ENCODE measurements at regions not wholly inside any gene's neighbourhood (a gene's known extent, or its start where the extent isn't known, plus 50 kb on each side); places are given as distances from the start of the nearest gene placed in this dataset.

DNA sequence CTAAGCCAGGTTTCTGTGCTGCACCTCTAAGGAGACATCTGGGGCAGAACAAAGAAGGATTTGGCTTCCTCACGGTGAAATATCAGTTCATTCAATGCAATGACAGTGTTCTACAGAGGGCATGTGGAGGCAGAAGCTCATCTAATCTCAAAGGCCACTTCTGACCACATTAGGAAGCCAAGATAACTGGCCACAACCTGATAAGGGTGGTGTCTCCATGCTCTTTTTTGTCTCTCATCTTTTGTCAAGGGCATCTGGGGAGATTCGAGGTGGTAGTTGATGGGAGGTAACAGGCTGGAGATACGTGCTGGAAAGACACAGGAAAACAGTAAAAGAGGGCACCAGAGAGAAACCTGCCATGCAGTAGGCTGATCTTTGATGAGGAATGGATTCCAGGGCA is 303.9 kb downstream of the LRATD1 start:
- H3K27me3 ChIP-seq (ENCODE audit: control insufficient read depth, insufficient read depth, low read length): no peaks in the 10 kb centered on the region
- no peaks in the 10 kb centered on the region for H3K36me3 ChIP-seq (ENCODE audit: control insufficient read depth, insufficient read depth, low read length)
- ATAC-seq (no peak), DNase-seq (ENCODE audit: low read depth, low spot score) (no peak)
- H3K4me3 ChIP-seq (ENCODE audit: low read depth in 2 of 2, low read length in 2 of 2): no peak overlapping the region
- ChIA-PET POLR2A (no interaction called here), CTCF (no interaction called here)
- intact Hi-C loops (cut with micrococcal nuclease; ENCODE audit: unreplicated experiment): no loop called here
- H3K4me1 ChIP-seq (ENCODE audit: control insufficient read depth, insufficient read depth, low read length): no peaks in the 10 kb centered on the region
- in situ Hi-C loops (cut with HindIII; ENCODE audit: low pct_unique_long_range_greater_than_20kb, low sequenced_read_pairs): no loop called here
- TF ChIP-seq, protein P1, sequence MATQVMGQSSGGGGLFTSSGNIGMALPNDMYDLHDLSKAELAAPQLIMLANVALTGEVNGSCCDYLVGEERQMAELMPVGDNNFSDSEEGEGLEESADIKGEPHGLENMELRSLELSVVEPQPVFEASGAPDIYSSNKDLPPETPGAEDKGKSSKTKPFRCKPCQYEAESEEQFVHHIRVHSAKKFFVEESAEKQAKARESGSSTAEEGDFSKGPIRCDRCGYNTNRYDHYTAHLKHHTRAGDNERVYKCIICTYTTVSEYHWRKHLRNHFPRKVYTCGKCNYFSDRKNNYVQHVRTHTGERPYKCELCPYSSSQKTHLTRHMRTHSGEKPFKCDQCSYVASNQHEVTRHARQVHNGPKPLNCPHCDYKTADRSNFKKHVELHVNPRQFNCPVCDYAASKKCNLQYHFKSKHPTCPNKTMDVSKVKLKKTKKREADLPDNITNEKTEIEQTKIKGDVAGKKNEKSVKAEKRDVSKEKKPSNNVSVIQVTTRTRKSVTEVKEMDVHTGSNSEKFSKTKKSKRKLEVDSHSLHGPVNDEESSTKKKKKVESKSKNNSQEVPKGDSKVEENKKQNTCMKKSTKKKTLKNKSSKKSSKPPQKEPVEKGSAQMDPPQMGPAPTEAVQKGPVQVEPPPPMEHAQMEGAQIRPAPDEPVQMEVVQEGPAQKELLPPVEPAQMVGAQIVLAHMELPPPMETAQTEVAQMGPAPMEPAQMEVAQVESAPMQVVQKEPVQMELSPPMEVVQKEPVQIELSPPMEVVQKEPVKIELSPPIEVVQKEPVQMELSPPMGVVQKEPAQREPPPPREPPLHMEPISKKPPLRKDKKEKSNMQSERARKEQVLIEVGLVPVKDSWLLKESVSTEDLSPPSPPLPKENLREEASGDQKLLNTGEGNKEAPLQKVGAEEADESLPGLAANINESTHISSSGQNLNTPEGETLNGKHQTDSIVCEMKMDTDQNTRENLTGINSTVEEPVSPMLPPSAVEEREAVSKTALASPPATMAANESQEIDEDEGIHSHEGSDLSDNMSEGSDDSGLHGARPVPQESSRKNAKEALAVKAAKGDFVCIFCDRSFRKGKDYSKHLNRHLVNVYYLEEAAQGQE (IDR thresholded peaks at IDR 0.05; ENCODE audit: insufficient read depth in 1 of 2, low read depth in 2 of 2, low read length in 1 of 2): no peak
- no peak for TF ChIP-seq TCF7L2 (IDR thresholded peaks at IDR 0.05; ENCODE audit: low read depth, low read length)
- TF ChIP-seq POLR2AphosphoS5 (IDR thresholded peaks at IDR 0.05; ENCODE audit: low read depth, low read length): no peak
- TF ChIP-seq, protein P2, sequence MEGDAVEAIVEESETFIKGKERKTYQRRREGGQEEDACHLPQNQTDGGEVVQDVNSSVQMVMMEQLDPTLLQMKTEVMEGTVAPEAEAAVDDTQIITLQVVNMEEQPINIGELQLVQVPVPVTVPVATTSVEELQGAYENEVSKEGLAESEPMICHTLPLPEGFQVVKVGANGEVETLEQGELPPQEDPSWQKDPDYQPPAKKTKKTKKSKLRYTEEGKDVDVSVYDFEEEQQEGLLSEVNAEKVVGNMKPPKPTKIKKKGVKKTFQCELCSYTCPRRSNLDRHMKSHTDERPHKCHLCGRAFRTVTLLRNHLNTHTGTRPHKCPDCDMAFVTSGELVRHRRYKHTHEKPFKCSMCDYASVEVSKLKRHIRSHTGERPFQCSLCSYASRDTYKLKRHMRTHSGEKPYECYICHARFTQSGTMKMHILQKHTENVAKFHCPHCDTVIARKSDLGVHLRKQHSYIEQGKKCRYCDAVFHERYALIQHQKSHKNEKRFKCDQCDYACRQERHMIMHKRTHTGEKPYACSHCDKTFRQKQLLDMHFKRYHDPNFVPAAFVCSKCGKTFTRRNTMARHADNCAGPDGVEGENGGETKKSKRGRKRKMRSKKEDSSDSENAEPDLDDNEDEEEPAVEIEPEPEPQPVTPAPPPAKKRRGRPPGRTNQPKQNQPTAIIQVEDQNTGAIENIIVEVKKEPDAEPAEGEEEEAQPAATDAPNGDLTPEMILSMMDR (IDR thresholded peaks at IDR 0.05): no peak
- no peak for TF ChIP-seq SIN3A (IDR thresholded peaks at IDR 0.05; ENCODE audit: borderline replicate concordance, insufficient read depth, low read depth, low read length)
- no TSS peak for BruUV-seq (replicated peaks)
- no peaks in the 10 kb centered on the region for H3K9me3 ChIP-seq (ENCODE audit: control insufficient read depth, insufficient read depth, low read depth, low read length)
- H3K27ac ChIP-seq (ENCODE audit: low read length): no peak overlapping the region

DNA sequence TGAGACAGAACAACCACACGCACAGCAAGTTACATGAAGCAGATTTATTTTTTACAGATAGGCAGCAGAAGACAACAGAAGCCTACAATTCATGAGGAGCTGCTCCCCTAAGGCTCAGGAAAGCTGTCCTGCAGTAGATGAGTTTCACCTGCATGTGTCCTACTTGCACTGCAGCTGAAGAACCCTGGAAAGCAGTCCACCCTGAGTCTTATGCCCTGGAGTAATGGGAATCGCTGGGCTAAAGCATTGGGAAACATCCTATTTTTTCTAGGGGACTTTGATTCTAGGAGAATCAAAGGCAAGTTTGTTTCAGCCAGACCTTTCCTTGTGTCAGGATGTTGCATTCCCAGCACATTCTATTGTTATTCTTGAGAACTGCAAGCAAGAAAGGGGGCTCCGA is 304.8 kb downstream of the LRATD1 start:
- ATAC-seq (no peak), DNase-seq (ENCODE audit: low read depth, low spot score) (no peak)
- ChIA-PET POLR2A (no interaction called here), CTCF (no interaction called here)
- in situ Hi-C loops (cut with HindIII; ENCODE audit: low pct_unique_long_range_greater_than_20kb, low sequenced_read_pairs) (no loop called here), intact Hi-C loops (cut with micrococcal nuclease; ENCODE audit: unreplicated experiment) (no loop called here)
- no TSS peak for BruUV-seq (replicated peaks)
- H3K9me3 ChIP-seq (ENCODE audit: control insufficient read depth, insufficient read depth, low read depth, low read length): no peaks in the 10 kb centered on the region
- TF ChIP-seq, protein P1 (IDR thresholded peaks at IDR 0.05; ENCODE audit: insufficient read depth in 1 of 2, low read depth in 2 of 2, low read length in 1 of 2): no peak
- TF ChIP-seq POLR2AphosphoS5 (IDR thresholded peaks at IDR 0.05; ENCODE audit: low read depth, low read length) (no peak), SIN3A (IDR thresholded peaks at IDR 0.05; ENCODE audit: borderline replicate concordance, insufficient read depth, low read depth, low read length) (no peak), TCF7L2 (IDR thresholded peaks at IDR 0.05; ENCODE audit: low read depth, low read length) (no peak)
- TF ChIP-seq, protein P2 (IDR thresholded peaks at IDR 0.05): no peak
- H3K4me3 ChIP-seq (ENCODE audit: low read depth in 2 of 2, low read length in 2 of 2): no peak overlapping the region
- no peak overlapping the region for H3K27ac ChIP-seq (ENCODE audit: low read length)
- no peaks in the 10 kb centered on the region for H3K4me1 ChIP-seq (ENCODE audit: control insufficient read depth, insufficient read depth, low read length)
- H3K36me3 ChIP-seq (ENCODE audit: control insufficient read depth, insufficient read depth, low read length): no peaks in the 10 kb centered on the region
- H3K27me3 ChIP-seq (ENCODE audit: control insufficient read depth, insufficient read depth, low read length): no peaks in the 10 kb centered on the region

Measured in Panc1 (cell line).